HG03342 (cell line): ENCODE measurements at regions not wholly inside any gene's neighbourhood (a gene's known extent, or its start where the extent isn't known, plus 50 kb on each side); places are given as distances from the start of the nearest gene placed in this dataset.

Experiments
- ATAC-seq: cut with Tn5 transposase; IDR thresholded peaks from one replicate; pipeline ENCODE4 v1.9.1; 2021; ENCODE audit warnings: mild to moderate bottlenecking, moderate library complexity; ENCODE audit not compliant: unreplicated experiment

DNA sequence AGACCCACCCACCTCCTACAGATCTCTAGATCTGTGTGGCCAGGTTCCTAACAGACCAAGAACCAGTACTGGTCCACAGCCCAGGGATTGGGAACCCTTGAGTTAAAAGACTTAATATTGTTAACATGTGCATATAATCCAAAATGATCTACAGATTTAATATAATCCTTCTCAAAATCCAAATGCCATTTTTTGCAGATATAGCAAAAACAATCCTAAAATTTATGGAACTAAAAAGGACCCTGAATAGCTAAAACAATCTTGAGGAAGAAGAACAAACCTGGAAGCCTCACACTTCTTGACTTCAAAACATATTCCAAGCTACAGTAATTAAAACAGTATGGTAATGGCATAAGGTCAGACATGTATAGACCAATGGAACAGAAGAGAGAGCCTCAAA, 206.9 kb upstream of the SIX2 start:
- ATAC-seq: no peak

DNA sequence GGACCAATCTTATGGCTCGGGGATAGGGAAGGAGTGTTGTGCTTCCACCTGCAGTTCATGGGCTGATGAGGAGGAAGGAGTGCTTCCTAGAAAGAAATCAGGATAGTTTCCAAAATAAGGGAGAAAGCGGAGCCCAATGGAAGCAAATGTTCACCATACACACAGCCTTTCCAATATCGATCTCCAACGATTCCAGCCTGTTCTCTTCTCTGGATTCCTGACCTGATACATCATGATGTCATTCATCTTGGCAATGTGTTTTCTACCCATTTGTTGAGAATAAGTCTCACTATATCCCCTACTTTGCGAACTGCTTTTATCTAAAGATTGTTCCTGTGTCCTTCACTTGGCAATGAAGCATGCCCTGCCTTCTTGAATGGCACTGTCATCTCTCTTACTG, 205.3 kb upstream of the SIX2 start:
- no peak for ATAC-seq

DNA sequence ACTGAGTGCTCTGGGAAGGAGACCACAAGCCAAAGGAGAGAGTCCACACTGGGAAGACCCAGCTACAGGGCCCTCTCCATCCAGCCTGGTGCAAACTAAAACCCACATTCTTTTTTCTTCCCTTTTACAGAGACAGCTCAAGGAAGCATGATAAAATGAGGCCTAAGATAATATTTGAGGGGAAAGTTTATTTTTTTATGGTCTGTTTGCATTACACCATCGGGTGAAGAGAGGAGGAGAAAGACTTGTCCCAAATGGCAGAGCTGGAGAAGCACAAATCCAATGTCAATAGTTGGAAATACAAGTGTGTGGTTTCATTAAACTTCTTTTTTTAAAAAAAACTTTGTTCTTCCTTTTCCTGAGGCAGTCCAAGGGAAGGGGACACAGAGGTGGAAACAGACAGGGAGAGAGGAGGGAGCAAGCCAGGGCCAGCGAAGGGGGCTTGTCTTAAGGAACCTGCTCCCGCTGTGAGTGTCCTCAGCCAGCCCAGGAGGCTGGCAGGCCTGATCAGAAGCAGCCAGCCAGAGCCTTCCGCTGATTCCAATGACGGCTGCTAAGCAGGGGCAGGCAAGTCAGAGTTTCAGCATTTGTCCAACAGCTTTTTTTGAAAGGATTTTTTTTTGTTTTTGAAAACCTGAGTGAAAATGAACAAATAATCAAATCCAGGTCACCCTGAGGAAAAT, 203.8 kb upstream of the SIX2 start:
- ATAC-seq: no peak

DNA sequence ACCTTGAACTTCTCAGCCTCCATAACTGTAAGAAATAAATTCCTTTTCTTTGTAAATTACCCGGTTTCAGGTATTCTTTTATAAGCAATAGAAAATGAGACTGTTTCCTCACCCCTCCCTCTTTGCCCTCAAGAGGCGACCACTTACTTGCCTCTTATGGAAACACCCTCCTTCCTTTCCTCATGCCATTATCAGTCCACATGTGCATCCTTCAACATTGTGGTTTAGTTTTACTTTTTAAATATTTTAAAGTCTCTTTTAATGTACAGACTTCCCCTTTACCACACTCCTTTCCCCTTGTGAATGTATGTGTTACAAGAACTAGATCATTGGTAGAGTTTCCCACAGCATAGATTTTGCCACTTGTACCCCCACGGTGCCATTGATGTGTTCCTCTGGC, 202.4 kb upstream of the SIX2 start:
- no peak for ATAC-seq

DNA sequence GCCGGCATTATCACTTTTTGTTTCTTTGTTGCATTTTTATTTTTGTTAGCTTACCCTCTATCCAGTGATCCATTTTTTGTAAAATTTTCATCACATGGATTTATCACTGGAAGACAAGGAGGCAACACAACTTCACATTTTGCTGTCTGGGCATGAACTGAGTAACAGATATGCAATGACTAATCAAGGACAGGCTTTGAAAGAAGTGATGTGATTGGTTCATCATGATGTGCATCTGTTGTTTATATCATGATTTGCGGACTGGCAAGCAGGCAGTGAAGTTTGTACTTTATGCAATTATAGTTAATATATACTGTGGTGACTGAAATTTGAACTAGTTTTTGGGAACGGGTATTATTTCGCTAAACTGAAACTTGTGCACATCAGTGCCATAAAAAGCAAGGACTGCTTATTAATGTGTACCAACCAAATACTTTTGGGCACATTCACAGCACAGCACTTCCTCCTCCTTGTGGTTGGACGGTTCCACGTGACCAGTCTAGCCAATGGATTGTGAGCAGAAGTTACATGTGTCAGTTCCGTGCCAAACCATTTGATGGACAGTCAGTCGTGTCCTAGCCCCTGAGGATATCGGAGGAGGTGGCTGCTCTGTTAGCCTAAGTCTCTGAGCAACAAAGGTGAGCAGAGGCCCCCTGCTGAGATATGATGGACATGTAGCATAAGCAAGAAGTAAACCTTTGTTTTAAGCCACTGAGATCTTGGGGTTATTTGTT, 201.4 kb upstream of the SIX2 start:
- ATAC-seq: no peak

DNA sequence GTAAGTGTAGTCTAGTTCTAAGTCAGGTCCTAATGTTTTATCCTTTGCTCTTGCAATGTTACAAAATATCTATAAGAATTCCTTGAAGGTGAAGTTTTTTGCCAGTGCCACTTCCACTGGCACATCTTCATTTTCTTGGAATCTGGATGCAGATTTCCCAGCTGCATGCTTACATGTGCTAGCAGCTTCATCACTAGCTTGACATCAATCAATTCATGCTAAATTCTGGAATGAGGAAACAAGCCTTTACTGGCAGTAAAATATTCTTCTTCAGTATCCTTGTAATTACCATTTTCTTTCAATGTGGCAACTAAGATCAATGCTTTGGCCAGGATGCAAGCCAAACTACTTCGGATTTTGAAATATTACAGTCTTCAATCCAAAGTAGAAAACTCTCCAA, 200.6 kb upstream of the SIX2 start:
- ATAC-seq: no peak

DNA sequence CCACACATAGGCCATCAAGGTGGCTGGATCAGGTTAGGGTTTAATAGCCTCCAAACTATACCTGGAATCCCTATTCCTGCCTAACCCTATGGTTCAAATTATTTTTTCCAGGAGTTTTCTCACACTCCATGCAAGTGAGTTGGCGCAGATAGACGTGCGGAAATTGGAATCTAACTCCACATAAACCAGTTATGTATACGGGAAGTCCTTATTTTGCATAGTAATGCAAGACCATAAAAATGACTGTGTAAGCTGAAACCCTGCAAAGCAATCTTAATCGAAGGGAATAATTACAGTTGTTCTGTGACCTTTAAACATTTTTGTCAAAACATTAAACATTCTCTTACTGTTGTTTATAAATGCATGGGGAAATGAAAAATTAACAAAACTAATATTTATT, 200.1 kb upstream of the SIX2 start:
- ATAC-seq: no peak

DNA sequence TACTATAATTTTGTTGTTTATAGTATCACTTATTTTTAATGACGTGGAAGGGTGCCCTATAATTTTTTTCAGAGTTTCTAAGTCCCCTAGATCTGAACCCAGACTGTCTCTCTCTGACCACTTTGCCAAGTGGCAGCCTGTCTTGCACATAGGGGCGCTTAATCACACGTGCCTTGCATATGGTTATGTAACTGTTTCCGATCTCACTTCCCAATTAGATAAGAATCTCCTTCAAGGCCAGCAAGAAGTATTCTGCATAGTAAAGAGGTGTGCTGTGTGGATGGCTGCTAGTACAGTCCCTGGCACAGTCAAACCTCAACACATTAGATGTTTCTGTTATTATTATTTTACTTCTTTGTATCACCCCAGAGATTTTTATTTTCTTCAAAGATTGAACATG, 197.8 kb upstream of the SIX2 start:
- ATAC-seq: no peak

DNA sequence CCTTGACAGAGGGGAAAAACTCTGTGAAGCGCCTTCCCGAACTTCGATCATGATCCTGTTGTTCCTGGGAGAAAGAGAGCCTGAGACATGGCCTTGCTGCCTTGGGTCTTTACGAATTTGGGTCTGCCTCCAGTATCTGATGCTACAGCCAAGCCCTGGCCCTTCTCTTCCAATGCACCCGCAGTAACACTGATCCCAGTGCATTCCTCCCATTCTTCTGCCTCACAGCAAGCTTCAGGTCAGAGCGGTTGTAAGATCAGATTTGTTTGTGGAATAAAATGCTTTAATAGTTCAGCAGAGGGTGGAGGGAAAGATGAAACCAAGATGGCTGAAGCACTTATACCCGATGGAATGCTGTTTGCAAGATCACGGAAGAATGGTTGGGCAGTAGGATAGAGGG, 196.7 kb upstream of the SIX2 start:
- no peak for ATAC-seq

DNA sequence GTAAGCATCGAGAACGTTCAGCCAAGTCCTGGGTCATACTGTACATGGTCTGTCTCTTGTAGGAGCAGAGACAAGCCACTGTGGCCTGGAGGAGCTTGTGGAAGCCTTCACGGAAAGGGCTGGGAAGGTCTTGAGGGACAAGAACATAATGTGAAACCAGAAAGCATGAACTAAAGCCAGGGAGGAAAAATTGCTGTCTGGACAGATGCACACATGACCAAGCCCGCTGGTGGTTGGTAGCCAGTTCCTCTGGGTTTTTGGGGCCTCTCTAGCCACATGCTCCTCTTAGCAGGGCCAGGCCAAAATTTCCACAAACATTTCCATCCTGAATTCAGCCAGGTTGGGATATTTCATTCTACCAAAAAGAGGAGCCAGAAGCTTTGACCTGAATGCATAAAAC, 196.2 kb upstream of the SIX2 start:
- no peak for ATAC-seq

DNA sequence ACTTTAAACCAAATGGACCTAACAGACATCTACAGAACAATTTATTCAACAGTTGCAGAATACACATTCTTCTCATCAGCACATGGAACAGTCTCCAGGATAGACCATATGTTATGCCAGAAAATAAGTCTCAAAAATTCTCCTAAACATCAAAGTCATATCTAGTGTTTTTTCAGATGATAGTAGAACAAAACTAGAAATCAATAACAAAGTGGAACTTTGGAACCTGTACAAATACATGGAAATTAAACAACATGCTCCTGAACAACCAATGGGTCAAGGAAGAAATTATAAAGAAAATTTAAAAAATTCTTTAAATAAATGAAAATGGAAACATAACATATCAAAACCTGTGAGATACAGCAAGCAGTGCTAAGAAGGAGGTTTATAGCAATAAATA, 194.1 kb upstream of the SIX2 start:
- ATAC-seq: no peak

DNA sequence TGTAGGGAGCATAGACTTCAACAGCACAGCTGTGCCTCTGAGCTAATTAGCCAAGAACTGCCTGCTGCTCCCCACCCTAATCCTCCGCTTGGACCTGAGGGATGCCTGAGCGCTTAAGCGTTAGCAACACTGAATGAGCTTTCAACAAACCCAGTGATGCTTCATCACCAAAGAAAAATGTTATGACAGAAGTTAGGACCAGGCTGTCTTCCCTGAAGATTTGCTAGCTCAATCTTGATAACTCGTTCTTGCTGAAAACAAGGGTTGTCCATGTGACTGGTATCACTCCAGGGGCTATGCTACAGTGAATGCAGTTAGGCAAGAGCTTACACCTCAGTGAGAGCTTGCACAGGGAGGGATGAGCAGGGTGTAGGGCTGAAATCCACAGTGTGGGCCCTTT, 190.7 kb upstream of the SIX2 start:
- ATAC-seq: no peak

DNA sequence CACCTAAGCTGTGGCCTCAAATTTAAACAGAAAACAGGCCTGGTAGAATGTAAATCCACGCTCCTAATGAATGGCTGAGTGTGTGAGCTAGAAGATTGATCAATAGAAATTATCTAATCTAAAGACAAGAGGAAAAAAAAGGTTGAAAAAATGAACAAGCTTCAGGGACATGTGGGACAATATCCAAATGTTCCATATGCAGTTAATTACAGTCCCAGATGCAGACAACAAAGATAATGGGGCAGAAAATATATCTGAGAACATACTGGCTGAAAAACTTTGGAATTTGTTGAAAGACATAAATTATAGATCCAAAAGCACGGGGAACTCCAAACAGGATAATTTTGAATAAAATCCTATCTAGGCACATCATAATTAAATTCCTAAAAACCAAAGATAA, 186.7 kb upstream of the SIX2 start:
- ATAC-seq: no peak

DNA sequence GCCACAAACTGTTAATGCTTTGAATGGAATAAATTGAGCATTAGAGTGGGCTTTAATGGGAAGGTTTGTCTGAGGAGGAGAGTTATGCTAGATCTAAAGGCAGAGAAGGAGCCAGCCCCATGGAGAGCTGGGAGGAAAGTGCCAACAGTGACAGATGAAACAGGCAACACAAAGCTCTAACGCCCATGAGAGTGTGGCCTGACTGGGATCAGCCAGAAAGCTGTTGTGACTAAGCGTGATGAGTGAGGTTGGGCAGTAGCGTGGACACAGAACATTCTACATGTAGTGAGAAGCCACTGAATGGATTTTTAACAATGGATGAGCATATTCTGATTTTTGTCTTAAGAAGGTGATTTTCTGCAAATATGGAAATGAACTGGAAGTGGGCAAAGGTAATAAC, 185.3 kb upstream of the SIX2 start:
- no peak for ATAC-seq

DNA sequence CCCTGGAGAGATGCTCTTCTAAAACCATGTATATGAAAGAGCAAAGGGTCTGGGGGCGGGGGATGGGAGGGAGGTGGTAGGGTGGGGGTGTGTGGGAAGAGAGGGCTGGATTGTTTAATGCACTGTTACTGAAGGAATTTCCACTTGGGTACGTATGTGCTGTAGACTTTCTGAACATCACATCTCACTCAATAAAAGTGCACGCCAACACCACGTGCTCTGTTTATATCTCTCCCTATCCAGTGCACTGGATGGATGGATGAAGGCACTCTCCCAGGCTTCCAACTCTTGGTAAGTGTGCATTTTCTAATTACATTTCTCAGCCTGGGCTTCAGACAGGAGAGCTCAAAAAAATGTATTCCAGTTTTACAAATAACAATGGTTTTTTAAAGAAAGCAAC, 184.3 kb upstream of the SIX2 start:
- no peak for ATAC-seq

DNA sequence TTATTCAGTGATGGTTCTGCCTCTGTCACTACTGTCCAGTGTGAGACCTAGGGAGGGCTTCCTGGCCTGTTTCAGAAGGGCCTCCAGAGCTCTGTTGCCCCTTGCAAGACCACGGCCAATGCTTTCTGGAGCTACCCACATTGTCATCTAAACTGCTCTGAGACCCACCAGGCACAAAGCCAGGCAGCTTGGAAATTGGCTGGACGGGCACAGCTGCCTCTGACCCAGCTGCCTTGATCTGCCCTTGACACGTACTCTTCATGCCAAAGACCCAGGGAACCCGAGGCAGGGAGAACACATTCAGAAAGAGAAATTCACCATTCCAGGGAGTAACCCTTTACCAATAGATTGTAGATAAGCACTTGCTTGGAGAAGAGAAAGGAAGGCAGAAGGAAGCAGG, 183.7 kb upstream of the SIX2 start:
- no peak for ATAC-seq

DNA sequence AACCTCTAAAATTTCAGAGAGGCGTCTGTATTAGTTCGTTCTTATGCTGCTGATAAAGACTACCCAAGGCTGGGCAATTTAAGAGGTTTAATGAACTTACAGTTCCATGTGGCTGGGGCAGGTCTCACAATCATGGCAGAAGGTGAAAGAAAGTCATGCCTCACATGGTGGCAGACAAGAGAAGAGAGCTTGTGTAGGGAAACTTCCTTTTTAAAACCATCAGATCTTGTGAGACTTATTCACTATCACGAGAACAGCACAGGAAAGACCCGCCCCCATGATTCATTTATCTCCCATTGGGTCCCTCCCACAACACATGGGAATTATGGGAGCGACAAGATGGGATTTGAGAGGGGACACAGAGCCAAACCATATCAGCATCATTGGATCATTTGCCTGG, 183.2 kb upstream of the SIX2 start:
- no peak for ATAC-seq

DNA sequence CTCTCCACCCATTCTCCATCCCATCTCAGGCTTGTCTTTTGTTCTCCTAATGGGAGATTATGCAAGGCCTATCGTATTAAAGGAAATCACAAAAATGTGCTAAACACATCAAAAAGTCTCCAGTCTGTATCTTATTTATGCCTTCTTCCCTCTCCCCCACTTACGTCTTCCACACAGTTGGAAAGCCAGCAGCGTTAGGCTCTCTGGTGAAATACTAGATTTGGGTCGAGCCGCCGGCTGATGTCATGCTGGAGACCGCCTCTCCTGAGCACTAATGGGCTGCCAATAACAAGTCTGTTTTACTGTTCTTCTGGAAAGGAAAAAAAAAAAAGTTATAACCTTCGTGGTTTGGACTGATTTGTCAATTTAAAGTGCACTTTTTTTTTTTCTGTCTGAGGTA, 182.7 kb upstream of the SIX2 start:
- no peak for ATAC-seq

DNA sequence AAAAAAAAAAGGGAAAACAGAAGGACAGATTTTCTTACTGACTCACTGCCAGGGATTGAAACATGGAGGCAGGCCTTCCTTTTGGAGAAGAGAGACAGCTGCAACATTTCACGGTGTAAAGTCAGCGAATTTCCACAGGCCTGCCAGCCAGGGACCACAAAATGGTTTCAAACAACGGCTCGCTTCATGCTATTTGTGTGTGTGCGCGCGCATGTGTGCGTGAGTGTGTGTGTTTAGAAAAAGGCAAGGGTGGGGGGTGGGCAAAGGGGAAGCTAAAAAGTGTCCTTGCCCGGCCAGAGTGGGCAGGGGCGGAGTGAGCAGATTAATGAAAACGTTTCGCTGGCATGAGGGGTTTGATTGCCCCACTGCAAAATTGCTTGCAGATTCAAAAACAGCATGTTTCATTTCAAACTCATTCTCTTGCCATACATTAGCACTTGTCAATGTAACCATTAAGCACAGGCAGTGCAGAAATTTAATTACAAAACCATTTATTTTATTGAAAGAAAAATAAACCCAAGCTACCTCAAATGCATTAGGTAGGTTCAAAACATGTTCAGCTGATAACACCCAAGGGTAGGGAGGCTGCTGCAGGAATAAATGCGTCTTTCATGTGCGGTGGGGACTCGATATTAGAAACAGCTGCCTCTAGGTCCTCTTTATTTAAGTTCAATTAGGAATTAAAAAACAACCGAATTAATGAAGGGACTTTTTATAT, 182.1 kb upstream of the SIX2 start:
- ATAC-seq: no peak

DNA sequence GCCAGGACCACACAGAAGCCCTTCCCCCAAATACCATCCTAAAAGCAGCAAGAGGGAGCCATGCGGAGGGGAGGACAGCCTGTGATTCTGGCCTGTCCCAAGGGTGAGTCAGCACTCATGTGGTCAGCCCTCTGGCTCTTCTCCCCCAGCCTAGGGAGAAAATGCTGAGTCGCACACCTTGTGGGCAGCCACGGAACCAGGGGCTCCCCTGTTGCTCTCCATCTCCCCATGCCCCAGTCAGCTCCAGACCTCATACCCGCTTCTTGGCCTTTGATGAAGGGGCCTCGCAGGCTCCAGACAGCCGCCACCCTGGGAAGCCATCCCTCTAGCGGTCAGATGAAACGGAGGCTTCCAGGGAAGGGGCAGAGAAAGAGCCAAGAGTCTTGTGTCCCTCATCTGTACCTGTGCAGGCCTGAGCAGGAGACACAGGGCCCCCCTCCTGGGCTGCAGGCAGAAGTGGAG, 181.3 kb upstream of the SIX2 start:
- ATAC-seq: no peak

DNA sequence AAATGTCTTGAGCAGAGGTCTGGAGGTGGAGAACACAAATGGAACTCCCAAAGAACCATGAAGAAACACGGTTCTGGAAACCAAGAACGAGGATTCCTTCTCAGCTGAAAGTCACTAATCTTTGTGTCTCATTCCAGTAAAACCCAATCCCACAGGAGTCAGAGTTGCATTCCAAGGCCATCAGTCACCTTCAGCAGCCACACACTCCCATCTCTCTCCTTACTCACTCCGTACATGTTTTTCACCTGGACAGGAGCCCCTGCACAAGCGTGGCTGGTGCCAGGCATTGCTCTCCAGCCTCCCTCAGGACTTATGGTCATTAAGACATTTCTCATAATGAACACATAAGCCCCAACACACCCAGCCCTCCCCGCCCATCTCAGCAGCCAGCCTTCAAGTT, 175.4 kb upstream of the SIX2 start:
- no peak for ATAC-seq

DNA sequence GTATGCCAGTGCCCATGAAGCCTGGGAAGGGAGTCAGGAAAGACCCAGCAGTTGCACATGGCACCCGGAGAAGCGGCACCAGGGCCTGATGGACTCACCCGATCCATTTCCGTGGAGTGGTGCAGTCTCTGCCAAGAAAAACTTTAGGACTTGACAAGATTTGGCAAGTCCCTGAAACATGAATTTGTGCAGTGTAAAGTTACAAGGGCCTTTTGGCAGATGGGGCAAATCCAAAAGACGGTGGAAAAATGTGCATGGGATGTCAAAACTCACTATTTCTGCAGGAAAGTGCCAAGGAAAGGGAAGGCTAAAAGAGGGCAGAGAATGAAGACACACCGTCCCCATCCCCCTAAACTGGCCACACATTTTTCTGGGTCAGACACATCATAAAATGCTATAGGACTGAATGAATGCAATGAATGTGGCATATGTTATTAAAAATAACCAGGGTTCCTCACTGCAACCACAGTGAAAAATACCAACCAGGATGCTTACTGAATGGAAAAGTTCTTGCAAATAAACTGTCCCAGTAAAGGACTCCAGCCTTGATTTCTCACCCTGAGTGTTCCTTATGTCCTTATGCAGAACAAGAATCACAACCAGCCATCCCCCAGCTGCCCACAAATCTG, 173.5 kb upstream of the SIX2 start:
- no peak for ATAC-seq
